Uterus (tissue), 2 donors: ENCODE measurements at regions not wholly inside any gene's neighbourhood (a gene's known extent, or its start where the extent isn't known, plus 50 kb on each side); places are given as distances from the start of the nearest gene placed in this dataset.

ENCODE experiments used
- CTCF ChIP-seq, 4 experiments: fragments of 200-600 bp in 2 of 4; fragments of 450-650 bp in 2 of 4; sonication (generic) in 2 of 4; IDR thresholded peaks; one replicate each; pipeline ENCODE4 v1.5.1; 2016 to 2019; ENCODE audit warnings: antibody characterized with exemption in 4 of 4, mild to moderate bottlenecking in 2 of 4, moderate library complexity in 1 of 4
- POLR2A ChIP-seq, 2 donors: fragments of 450-650 bp; IDR thresholded peaks; one replicate each; pipeline ENCODE4 v1.6.1; 2016; ENCODE audit warnings: antibody characterized with exemption in 2 of 2, mild to moderate bottlenecking in 1 of 2, moderate library complexity in 1 of 2

GRCh38 chr14:83826838-83827237 is 1703.1 kb upstream of the FLRT2 start:
- no peak for TF ChIP-seq CTCF (IDR thresholded peaks at IDR 0.05)
- TF ChIP-seq POLR2A (IDR thresholded peaks at IDR 0.05), result no peak
